ENCODE measurements at regions not wholly inside any gene's neighbourhood (a gene's known extent, or its start where the extent isn't known, plus 50 kb on each side); places are given as distances from the start of the nearest gene placed in this dataset.
"Not testable (repeated sequence)": the region's sequence is repeated elsewhere in the genome, so short reads cannot be mapped to it uniquely, and the experiment has no call there.

DNA sequence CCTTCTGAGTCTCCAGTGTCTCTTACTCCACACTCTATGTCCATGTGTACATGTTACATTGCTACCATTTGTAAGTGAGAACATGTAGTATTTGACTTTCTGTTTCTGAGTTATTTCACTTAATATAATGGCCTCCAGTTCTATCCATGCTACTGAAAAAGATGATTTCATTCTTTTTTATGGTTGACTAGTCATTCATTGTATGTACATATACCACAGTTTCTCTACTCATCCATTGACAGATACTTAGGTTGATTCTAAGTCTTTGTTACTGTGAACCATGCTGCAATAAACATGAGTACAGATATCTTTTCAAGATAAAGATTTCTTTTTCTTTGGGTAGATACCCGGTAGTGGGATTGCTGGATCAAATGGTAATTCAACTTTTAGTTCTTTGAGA lies 107.1 kb upstream of the CHD1 start:
- Histone ChIP-seq H3K4me1 (ENCODE audit: control insufficient read depth, insufficient read depth, low read length) (no peaks in the 10 kb centered on the region; the same call in 1 of the 2 replicates), H3K9me3 (ENCODE audit: control insufficient read depth, insufficient read depth, low read length) (no peaks in the 10 kb centered on the region), H3K27me3 (ENCODE audit: control insufficient read depth, insufficient read depth, low read length) (no peaks in the 10 kb centered on the region), H3K4me3 (ENCODE audit: low read depth, low read length) (no peak overlapping the region), H3K36me3 (ENCODE audit: control insufficient read depth, insufficient read depth, low read length) (no peaks in the 10 kb centered on the region), H3K27ac (ENCODE audit: low read depth, low read length) (no peak overlapping the region), H3K9ac (ENCODE audit: low read depth, low read length) (no peak overlapping the region)

DNA sequence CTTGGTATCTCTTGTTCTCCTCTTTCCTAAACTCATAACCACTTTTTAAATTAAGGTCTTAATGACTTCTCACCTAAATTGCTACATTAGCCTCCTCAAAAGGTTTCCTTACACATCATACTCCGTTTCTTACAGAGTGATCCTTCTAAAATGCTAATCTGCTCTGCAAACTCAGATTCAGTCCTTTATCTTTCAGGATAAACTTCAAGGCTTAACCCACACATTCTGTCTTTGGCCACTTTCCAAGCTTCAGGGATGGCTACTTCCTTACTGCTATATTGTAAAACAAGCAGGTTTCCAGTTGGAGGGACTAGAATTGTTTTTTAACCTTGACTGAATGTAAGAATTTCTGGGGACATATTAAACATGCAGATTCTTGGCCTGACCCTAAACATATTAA lies 105.5 kb upstream of the CHD1 start:
- H3K27me3 ChIP-seq (ENCODE audit: control insufficient read depth, insufficient read depth, low read length): no peaks in the 10 kb centered on the region
- no peaks in the 10 kb centered on the region for H3K9me3 ChIP-seq (ENCODE audit: control insufficient read depth, insufficient read depth, low read length)
- no peak overlapping the region for H3K9ac ChIP-seq (ENCODE audit: low read depth, low read length)
- no peak overlapping the region for H3K27ac ChIP-seq (ENCODE audit: low read depth, low read length)
- H3K36me3 ChIP-seq (ENCODE audit: control insufficient read depth, insufficient read depth, low read length): no peaks in the 10 kb centered on the region
- no peaks in the 10 kb centered on the region; the same call in 1 of the 2 replicates for H3K4me1 ChIP-seq (ENCODE audit: control insufficient read depth, insufficient read depth, low read length)
- no peak overlapping the region for H3K4me3 ChIP-seq (ENCODE audit: low read depth, low read length)

DNA sequence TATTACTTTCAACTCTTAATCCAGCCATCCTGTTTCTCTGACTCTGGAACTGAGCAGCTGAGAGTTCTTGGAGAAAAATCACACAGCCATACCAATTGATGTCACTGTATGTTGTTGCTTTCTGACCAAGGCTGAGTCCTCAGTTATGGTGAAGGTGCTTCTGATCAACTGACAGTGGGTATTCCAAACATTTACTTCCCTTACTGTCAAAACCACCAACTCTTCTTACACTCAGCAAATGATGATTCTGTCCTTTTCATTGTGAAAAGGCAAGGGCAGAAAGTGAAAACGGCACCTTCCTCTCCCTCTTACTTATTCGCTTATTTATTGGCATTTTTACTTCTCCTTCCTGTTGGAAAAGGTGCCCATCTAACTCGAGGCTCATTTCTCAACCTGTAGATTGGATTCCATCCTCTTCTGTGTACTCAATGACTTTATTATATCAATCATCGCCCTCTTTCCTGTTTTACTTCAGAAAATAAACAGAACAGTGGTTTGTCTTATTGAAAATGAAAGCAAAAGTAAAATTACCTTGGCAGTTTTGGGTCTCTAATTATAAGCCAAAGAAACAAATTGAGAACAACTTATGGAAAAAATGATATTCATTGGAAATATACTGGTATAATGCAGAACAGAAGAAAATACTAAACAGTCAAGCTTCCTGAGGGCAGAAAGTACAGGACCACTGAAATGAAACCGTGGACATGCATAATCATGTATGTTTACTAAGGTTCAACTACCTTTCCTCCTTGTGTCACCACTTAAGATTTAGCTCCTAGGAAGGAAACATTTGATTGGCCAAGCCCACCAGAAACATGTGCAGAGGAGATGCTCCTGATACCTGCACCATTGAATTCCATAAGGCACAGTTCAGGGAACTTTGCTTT lies 104.5 kb upstream of the CHD1 start:
- no peaks in the 10 kb centered on the region; the same call in 1 of the 2 replicates for H3K4me1 ChIP-seq (ENCODE audit: control insufficient read depth, insufficient read depth, low read length)
- no peaks in the 10 kb centered on the region for H3K27me3 ChIP-seq (ENCODE audit: control insufficient read depth, insufficient read depth, low read length)
- H3K27ac ChIP-seq (ENCODE audit: low read depth, low read length): no peak overlapping the region
- no peak overlapping the region for H3K9ac ChIP-seq (ENCODE audit: low read depth, low read length)
- H3K4me3 ChIP-seq (ENCODE audit: low read depth, low read length): no peak overlapping the region
- no peaks in the 10 kb centered on the region for H3K36me3 ChIP-seq (ENCODE audit: control insufficient read depth, insufficient read depth, low read length)
- no peaks in the 10 kb centered on the region for H3K9me3 ChIP-seq (ENCODE audit: control insufficient read depth, insufficient read depth, low read length)

DNA sequence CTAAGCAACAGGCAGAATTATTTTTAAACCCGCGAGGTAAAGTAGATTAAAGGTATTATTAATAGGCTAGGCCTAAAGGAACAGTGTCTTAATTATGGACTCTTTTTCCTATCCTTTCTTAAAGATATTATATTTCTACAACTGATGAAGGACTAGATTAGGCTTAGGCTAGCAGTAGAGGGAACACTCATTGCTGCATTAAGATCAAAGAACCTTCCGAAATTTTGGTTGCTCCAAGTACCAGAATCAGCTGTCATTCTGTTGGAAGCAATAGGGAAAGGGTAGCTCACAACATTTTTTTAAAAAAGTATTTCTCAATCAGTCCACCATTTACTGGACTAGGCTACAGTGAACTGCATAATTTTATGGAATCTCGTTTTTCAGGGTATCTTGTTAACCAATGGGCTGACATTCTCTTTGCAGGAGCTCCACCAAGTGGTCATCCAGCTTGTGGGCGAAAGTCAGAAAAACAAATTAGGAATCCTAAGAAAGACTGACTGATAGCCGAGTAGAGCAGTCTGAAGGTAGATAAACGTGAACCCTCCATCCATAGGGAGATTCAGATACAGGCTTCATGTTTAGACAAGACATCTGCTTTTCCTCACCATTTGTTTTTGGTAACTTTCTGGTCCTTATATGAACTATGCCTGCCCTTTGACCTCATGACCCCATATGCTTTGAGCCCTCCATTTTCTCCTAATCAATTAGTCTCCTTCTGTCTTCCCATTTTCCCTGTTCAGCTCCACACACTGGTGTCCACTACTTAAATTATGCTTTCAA lies 103.6 kb upstream of the CHD1 start:
- H3K36me3 ChIP-seq (ENCODE audit: control insufficient read depth, insufficient read depth, low read length): no peaks in the 10 kb centered on the region
- H3K9ac ChIP-seq (ENCODE audit: low read depth, low read length): no peak overlapping the region
- no peak overlapping the region for H3K4me3 ChIP-seq (ENCODE audit: low read depth, low read length)

DNA sequence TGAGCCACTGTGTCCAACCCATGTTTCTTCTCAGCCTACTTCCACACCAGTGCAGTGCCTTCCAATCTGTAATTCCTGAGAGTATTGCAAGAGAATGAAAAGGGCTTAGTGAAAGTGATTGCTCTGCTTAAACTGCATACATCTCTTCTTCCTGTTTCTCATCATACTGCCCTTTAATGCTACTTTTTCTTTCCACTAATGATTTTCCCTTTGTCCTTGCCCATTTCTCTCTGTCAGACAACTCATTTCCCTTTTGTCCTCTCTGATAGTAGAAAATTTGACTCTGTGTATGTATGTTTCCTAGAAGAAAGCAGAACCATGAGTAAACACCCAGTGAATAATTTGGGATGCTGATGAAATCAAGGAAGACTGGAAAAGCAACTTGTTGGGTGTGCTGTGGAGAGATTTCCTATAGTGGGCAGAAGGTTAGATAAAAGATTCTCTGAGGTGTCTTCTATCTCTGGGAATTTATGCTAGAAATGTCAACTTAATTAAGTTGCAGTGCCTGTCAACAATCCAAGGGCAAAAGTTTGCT lies 102.2 kb upstream of the CHD1 start:
- Histone ChIP-seq H3K36me3 (ENCODE audit: control insufficient read depth, insufficient read depth, low read length) (no peaks in the 10 kb centered on the region), H3K9ac (ENCODE audit: low read depth, low read length) (no peak overlapping the region), H3K27me3 (ENCODE audit: control insufficient read depth, insufficient read depth, low read length) (no peaks in the 10 kb centered on the region), H3K4me1 (ENCODE audit: control insufficient read depth, insufficient read depth, low read length) (no peaks in the 10 kb centered on the region; the same call in 1 of the 2 replicates), H3K27ac (ENCODE audit: low read depth, low read length) (no peak overlapping the region), H3K4me3 (ENCODE audit: low read depth, low read length) (no peak overlapping the region), H3K9me3 (ENCODE audit: control insufficient read depth, insufficient read depth, low read length) (no peaks in the 10 kb centered on the region)

More for the DNA sequence above, 103.6 kb upstream of the CHD1 start:
- no peaks in the 10 kb centered on the region; the same call in 1 of the 2 replicates for H3K4me1 ChIP-seq (ENCODE audit: control insufficient read depth, insufficient read depth, low read length)
- H3K27ac ChIP-seq (ENCODE audit: low read depth, low read length): no peak overlapping the region
- H3K9me3 ChIP-seq (ENCODE audit: control insufficient read depth, insufficient read depth, low read length): no peaks in the 10 kb centered on the region
- H3K27me3 ChIP-seq (ENCODE audit: control insufficient read depth, insufficient read depth, low read length): no peaks in the 10 kb centered on the region

DNA sequence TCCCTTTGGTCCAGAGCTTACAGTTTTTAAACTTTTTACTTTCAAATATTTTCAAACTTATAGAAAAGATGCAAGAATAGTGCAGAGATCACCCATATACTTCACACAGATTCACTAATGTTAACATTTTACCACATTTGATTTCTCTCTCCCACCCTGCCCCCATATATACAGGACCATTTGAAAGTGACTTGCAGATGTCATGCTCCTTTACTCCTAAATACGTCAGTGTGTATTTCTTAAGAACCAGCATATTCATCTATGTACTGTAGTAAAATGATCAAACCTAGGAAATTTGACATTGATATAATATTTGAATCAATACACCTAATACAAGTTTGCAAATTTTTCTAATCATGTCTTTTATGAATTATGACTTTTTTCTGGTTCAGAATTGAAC lies 100.4 kb upstream of the CHD1 start:
- H3K4me1 ChIP-seq (ENCODE audit: control insufficient read depth, insufficient read depth, low read length): no peaks in the 10 kb centered on the region; the same call in 1 of the 2 replicates
- H3K27me3 ChIP-seq (ENCODE audit: control insufficient read depth, insufficient read depth, low read length): no peaks in the 10 kb centered on the region
- H3K36me3 ChIP-seq (ENCODE audit: control insufficient read depth, insufficient read depth, low read length): no peaks in the 10 kb centered on the region
- no peaks in the 10 kb centered on the region for H3K9me3 ChIP-seq (ENCODE audit: control insufficient read depth, insufficient read depth, low read length)
- no peak overlapping the region for H3K27ac ChIP-seq (ENCODE audit: low read depth, low read length)
- no peak overlapping the region for H3K4me3 ChIP-seq (ENCODE audit: low read depth, low read length)
- H3K9ac ChIP-seq (ENCODE audit: low read depth, low read length): no peak overlapping the region

DNA sequence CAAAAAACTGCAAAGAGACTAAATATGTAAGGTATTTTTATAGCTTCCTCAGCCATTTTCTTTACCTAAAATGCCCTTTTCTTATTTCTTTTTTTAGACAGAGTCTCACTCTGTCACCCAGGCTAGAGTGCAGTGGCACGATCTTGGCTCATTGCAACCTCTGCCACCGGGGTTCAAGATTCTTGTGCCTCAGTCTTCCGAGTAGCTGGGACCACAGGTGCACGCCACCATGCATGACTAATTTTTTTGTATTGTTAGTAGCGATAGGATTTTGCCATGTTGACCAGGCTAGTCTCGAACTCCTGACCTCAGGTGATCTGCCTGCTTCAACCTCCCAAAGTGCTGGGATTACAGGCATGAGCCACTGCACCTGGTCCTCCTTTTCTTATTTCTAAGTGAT lies 99.4 kb upstream of the CHD1 start:
- H3K9ac ChIP-seq (ENCODE audit: low read depth, low read length); H3K9me3 ChIP-seq (ENCODE audit: control insufficient read depth, insufficient read depth, low read length); H3K36me3 ChIP-seq (ENCODE audit: control insufficient read depth, insufficient read depth, low read length); H3K27me3 ChIP-seq (ENCODE audit: control insufficient read depth, insufficient read depth, low read length); H3K4me1 ChIP-seq (ENCODE audit: control insufficient read depth, insufficient read depth, low read length); H3K27ac ChIP-seq (ENCODE audit: low read depth, low read length); H3K4me3 ChIP-seq (ENCODE audit: low read depth, low read length): not testable (repeated sequence)

DNA sequence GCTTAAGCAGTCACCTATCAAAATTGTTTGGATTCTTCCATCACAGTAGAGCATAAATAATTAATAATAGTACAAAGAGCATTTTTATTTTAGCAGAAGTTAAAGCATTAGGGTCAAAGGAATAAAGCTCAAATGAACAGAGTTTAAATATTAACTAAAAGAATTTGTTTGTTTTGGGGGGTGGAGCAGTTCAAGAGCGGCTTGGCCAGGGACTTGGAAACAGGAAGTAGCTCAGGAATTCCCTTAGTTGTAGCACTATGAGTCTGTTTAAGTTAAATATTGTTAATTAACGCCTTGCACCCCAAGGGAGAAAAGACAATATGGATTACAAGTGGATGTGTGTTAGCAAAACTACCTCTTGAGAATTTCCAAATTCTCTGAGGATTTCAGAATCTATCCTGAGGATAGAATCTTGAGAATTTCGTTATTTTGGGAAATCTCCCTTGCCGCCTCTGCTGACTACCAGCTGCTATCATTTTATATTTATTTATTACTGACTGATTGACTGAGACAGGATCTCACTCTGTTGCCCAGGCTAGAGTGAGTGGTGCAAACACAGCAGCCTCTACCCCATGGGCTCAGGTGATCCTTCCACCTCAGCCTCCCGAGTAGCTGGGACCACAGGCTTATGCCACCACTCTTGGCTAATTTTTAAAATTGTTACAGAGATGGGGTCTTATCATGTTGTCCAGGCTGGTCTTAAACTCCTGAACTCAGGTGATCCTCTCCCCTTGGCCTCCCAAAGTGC lies 96.7 kb upstream of the CHD1 start:
- H3K9me3 ChIP-seq (ENCODE audit: control insufficient read depth, insufficient read depth, low read length): no peaks in the 10 kb centered on the region
- H3K4me1 ChIP-seq (ENCODE audit: control insufficient read depth, insufficient read depth, low read length): no peaks in the 10 kb centered on the region
- no peak overlapping the region for H3K27ac ChIP-seq (ENCODE audit: low read depth, low read length)
- no peak overlapping the region for H3K9ac ChIP-seq (ENCODE audit: low read depth, low read length)
- H3K4me3 ChIP-seq (ENCODE audit: low read depth, low read length): no peak overlapping the region
- no peaks in the 10 kb centered on the region for H3K36me3 ChIP-seq (ENCODE audit: control insufficient read depth, insufficient read depth, low read length)
- no peaks in the 10 kb centered on the region for H3K27me3 ChIP-seq (ENCODE audit: control insufficient read depth, insufficient read depth, low read length)

DNA sequence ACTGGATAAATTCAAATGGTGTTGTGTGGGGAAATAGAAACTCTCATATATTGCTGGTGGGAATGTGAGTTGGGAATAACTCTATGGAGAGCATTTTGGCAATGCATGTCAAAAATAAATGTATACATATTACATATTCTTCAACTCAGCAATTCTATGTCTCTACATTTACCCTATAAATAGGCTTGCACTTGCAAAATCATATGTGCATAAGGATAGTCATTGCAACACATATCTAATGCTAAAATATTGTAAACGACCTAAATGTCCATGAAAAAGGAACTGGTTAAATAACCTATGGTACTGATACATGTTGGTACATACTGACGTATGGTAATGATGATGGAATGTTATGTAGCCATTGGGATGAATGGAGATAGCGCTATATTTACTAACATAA lies 94.5 kb upstream of the CHD1 start:
- no peaks in the 10 kb centered on the region for H3K27me3 ChIP-seq (ENCODE audit: control insufficient read depth, insufficient read depth, low read length)
- no peak overlapping the region for H3K27ac ChIP-seq (ENCODE audit: low read depth, low read length)
- H3K4me3 ChIP-seq (ENCODE audit: low read depth, low read length): no peak overlapping the region
- no peak overlapping the region for H3K9ac ChIP-seq (ENCODE audit: low read depth, low read length)
- no peaks in the 10 kb centered on the region for H3K36me3 ChIP-seq (ENCODE audit: control insufficient read depth, insufficient read depth, low read length)
- H3K9me3 ChIP-seq (ENCODE audit: control insufficient read depth, insufficient read depth, low read length): no peaks in the 10 kb centered on the region
- no peaks in the 10 kb centered on the region for H3K4me1 ChIP-seq (ENCODE audit: control insufficient read depth, insufficient read depth, low read length)

DNA sequence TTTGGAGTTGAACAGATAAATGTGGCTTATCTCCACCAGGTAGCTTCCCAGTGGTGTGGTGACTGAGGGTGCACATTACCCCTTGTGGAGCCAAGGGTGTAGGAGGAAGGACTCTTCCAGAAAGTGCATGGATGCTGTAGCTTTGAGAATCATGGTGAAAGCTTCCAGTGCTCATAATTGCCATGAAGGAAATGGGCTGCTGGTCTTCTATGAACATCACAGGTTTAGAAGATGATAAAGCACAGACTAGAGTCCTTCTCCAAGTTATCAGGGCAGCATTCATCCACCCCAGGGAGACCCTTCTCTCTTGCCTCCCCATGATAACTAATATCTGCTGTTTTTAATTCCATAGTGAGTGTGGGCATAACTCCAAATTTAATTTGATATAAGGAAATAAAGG lies 93.4 kb upstream of the CHD1 start:
- H3K9ac ChIP-seq (ENCODE audit: low read depth, low read length): no peak overlapping the region
- no peaks in the 10 kb centered on the region for H3K27me3 ChIP-seq (ENCODE audit: control insufficient read depth, insufficient read depth, low read length)
- H3K9me3 ChIP-seq (ENCODE audit: control insufficient read depth, insufficient read depth, low read length): no peaks in the 10 kb centered on the region; the same call in 1 of the 2 replicates
- no peaks in the 10 kb centered on the region for H3K4me1 ChIP-seq (ENCODE audit: control insufficient read depth, insufficient read depth, low read length)
- no peaks in the 10 kb centered on the region for H3K36me3 ChIP-seq (ENCODE audit: control insufficient read depth, insufficient read depth, low read length)
- no peak overlapping the region for H3K4me3 ChIP-seq (ENCODE audit: low read depth, low read length)
- no peak overlapping the region for H3K27ac ChIP-seq (ENCODE audit: low read depth, low read length)

Data from HUES48 (cell line).